ENCODE measurements at regions not wholly inside any gene's neighbourhood (a gene's known extent, or its start where the extent isn't known, plus 50 kb on each side); places are given as distances from the start of the nearest gene placed in this dataset.

GRCh38 chr14:104369208-104369607, 210.4 kb upstream of the C14orf180 start:
- DNase-seq (ENCODE audit: low read depth): no peak

DNA sequence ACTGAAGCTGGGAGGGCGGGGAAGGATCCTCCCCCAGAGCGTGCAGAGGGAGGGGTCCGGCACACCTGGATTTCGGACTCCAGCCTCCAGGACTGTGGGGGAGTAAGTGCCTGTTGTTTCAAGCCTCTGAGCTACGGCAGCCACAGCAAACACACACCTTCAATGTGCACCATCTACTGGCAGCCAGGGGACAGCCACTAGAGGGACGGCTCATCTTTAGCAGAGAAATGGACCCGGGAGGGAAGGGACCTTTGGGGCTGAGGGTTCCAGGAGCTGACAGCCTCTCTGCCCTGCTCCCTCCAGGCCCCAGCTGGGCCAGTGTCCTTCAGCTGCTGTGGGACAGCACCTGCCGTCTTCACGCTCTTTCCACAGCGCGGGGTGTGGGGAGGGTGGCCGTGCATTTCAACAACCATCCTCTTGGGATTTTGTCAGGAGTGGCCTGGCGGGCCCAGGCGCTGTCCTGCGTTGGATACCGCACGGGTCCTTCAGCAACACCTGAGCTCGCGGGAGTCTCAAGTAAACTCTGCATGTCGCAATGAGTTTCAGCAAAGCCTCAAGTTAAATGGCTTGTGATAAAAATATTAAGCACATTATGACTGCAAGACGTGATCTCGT, 209.2 kb upstream of the C14orf180 start:
- peak; percentile 37 for DNase-seq (ENCODE audit: low read depth)

GRCh38 chr14:104371031-104371430, 208.5 kb upstream of the C14orf180 start:
- no peak for DNase-seq (ENCODE audit: low read depth)

- no peak for DNase-seq (ENCODE audit: low read depth)
Measured at GRCh38 chr14:104371917-104372316, 207.6 kb upstream of the C14orf180 start.

- DNase-seq (ENCODE audit: low read depth): no peak
Measured at GRCh38 chr14:104372390-104373054, 207.0 kb upstream of the C14orf180 start.

DNA sequence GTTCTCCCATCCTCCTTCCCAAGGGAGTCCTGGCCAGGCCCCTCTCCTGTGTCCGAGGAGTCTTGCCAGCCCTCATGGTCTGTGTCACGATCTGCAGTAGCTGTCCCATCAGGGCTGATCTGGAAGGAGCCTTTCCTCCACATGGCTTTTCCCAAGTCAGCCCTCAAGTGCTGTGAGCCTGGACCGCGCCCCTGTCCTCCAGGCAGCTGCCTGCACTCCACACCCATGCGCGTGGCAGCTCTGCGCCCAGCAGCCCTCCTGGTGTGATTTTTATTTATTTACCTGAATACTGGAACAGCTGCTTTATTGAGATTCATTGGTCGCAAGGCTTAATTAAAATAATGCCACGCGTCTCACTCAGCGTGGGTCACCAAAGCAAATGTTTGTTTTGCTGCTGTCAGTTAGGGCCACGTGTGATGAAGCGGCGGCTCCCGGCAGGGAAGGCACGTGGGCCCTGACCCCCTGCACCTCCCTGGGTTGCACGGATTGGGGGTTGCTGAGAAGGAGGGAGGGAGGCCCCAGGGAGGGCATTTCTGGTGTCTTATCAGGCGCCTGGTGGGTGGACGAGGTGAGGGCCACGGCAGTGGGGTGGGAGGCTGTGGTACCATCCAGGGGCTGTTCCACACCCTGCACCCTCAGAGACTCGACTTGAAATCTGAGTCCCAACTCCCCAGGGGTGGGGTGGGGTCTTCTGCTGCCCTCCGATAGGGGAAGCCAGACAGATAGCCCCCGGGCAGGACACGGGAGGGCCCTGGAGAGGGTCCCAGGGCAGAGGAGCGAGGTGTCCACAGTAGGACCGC, 206.3 kb upstream of the C14orf180 start:
- DNase-seq (ENCODE audit: low read depth): no peak

GRCh38 chr14:104373855-104374717, 205.5 kb upstream of the C14orf180 start:
- DNase-seq (ENCODE audit: low read depth): no peak

DNA sequence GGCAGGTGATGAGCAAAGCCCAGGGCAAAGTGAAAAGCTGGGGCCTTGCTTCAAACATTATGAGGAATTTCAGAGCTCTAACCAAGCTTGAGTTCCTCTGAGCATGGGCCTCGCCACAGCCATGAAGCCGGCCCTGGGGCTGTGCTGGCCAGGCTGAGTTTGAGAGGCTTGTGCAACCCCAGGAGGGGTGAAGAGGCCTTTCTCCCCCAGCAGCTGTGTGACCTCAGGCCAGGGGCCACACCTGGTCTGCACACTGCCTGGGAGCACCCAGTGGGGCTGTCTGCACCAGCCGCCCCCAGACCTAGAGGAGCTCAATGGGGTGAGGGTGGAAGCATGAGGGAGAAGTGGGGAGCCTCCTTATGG, 204.9 kb upstream of the C14orf180 start:
- DNase-seq (ENCODE audit: low read depth): no peak

DNA sequence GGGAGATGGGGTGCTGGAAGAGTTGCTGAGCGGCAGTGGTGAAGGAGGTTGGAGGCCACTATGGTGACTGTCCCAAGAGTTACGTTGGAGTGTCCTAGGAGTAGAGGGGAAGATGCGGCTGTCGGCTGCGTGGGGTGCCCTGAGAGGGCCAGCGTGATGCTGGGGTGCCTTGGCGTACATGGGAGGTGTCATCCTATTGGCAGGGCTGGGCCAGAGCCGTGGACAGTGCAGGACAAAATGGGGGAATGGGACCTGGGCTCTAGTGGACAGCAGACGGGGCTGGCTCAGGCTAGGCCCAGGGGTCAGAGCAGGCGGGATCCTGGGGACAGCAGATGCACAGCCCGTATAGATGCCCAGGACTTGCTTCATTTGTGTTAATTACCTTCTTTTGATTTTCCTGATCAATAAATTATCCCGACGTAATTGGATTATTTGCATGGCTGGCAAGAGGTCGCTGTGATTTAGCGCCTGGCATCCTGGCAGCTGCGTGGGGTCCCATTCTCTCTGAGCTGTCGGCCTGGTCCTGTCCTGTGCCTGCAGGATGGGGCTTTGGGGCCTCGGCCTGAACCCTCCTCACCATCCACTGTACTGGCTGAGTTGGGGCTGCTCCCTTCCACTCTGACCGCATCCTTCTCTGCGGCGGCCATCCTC, 203.9 kb upstream of the C14orf180 start:
- DNase-seq (ENCODE audit: low read depth): no peak

DNA sequence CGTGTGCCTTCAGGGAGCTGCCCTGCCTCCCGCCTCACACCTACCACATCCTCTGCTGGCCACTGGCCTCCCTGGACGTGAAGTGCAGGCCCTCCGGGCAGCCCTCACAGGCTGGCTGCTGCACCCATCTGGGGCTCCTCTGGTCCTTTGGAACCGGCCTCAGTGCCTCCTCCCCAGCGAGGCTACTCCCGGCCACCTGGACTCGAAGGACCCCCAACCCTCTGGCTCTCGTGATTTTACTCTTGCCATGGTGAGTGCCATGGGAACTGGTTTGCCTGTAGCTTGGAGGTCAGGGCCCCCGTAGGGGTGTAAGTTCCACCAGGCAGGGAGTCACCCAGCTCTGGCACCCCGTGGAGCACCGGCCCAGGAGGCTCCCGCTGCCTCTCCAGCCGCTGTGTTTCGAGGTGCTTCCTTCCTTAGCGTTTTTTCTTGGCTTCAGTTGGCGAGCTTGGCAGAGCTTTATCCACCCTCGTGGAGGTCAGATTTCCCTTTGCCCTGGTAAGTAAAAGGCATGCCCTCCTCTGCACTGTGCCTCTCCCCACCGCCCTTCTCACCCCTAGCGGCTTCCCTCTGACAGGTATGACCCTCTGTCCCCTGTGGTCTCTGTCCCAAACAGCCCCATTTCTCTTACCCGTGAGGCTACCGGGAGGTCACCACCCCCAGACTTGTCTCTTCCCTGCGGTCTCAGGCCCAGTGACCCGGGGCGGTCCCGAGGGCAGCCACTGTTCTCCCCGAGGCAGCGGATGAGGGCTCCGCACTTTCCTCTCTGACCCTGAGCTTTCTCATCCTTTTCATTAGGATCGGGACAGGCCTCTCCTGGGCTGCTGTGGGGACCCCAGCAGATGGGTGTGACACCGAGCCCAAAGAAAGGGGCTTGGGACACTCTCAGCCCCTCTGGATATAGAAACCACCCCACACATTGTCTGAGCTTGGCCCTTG, 203.1 kb upstream of the C14orf180 start:
- no peak for DNase-seq (ENCODE audit: low read depth)

- no peak for DNase-seq (ENCODE audit: low read depth)
Measured at GRCh38 chr14:104377256-104377655, 202.3 kb upstream of the C14orf180 start.

- no peak for DNase-seq (ENCODE audit: low read depth)
Measured at GRCh38 chr14:104378698-104379113, 200.9 kb upstream of the C14orf180 start.

GRCh38 chr14:104382361-104383087, 197.0 kb upstream of the C14orf180 start:
- no peak for DNase-seq (ENCODE audit: low read depth)

DNA sequence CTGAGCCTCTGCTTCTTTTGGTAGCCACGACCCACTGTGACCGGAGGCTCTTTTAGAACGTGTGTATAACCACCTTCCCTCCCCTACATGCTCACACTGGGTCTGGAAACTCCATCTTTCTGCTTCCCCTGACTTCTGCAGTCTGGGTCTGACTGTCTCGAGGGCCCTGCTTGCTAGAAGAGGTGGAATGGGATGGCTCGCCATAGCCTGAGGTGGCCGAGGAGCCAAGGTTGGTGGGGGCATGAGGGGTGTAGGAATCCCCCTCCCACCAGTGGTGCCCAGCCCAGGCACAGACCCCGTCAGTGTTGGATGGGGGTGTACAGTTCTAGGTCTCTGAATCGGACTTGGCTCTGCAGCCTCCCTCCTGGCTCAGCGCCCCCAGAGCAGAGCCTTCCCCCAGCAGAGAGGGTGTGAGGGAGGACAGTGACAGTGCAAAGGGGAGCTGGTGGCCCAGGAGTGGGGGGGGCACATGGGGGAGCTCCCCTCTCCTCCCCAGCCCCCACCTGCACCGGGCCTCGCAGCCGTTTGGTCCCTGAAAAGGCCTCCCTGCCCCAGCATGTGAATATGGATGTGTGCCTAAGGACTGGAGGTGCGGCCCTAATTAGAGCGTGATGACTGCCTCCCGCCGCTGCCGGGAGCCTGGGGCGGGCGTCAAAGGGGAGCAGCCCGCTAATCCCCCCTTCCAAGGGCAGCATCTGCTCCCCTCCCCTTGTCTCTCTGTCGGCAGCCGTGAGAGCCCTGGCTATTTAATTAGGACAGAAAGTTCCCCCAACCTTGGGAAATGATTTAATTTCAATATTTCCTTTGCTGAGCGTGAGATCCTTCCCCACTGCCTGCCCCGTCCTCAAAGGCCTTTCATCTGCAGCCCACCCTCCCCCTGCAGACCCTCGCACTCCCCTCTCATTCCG, 196.2 kb upstream of the C14orf180 start:
- DNase-seq (ENCODE audit: low read depth): no peak

GRCh38 chr14:104383996-104384775, 195.4 kb upstream of the C14orf180 start:
- peak; percentile 29 for DNase-seq (ENCODE audit: low read depth)

GRCh38 chr14:104384776-104385071, 194.8 kb upstream of the C14orf180 start:
- no peak for DNase-seq (ENCODE audit: low read depth)

DNA sequence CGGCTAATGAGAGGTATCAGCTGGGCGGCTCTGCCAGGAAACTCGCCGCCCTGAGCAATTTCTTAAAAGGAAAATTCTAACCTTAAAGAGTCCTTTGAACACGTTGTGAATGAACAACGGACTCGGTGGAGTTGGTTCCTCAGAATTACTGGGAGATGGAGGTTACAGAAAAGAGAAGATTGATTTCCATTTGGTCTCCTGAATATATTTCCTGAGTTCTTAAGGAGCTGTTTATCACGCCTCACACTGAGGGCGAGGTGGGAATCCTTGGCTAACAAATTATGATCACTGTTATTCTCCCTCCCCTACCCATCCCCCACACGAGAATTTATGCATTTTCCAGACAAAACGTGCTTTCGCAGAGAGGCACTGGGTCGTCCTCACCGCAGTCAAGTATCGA, 194.5 kb upstream of the C14orf180 start:
- DNase-seq (ENCODE audit: low read depth): no peak

DNA sequence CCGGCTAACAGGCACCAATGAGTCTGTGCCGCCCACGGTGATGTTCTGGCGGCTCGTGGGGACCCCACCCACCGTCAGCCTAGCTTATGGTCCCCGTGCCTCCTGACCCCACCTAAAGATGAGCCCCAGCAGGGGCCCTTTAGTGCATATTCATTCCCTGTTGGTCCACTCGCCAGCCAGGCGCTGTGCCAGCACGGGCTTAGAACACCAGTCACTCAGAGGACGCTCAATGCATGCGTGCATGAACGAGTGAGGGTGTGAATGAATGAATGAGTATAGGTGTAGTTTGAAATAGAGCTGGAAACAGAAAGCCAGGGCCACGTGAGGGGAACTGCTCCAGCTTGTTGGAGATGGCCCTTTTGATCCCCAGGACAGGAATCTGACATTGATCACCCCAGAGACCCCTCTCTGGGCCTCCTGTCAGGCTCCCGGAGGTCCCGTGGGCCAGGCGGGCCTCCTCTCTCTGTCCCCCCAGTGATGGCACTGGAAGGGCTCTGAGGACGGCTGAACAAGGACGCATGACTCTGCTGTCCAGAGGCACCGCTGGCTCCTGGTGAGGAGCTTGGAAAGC, 193.9 kb upstream of the C14orf180 start:
- no peak for DNase-seq (ENCODE audit: low read depth)

Measured in Daoy (cell line).